SU-DHL-6 (cell line): ENCODE measurements at regions not wholly inside any gene's neighbourhood (a gene's known extent, or its start where the extent isn't known, plus 50 kb on each side); places are given as distances from the start of the nearest gene placed in this dataset.

ENCODE experiments used
- H2AFZ ChIP-seq: fragments of 200-600 bp; sonication (generic); 2 replicates; pipeline ENCODE4 v1.6.1; 2014; ENCODE audit warnings: low read depth, mild to moderate bottlenecking, moderate library complexity, mixed read lengths, antibody characterized with exemption, low read length; ENCODE audit not compliant: severe bottlenecking
- H3F3A ChIP-seq: fragments of 200-600 bp; shearing (Covaris generic); 2 replicates; pipeline ENCODE4 v1.6.0; 2016; ENCODE audit warnings: antibody characterized with exemption, mild to moderate bottlenecking; ENCODE audit not compliant: insufficient read depth
- H3K27ac ChIP-seq: fragments of 200-600 bp; sonication (generic); 2 replicates; pipeline ENCODE4 v1.5.1; 2016; ENCODE audit warnings: low read depth, mild to moderate bottlenecking, low read length, moderate library complexity, mixed read lengths
- H3K27me3 ChIP-seq: fragments of 200-600 bp; sonication (generic), shearing (Covaris generic); 2 replicates; pipeline ENCODE4 v1.6.0; 2014; ENCODE audit warnings: mild to moderate bottlenecking, low read length
- H3K36me3 ChIP-seq: fragments of 200-600 bp; sonication (generic); 2 replicates; pipeline ENCODE4 v1.6.1; 2014; ENCODE audit warnings: mild to moderate bottlenecking, low read length, mixed read lengths
- H3K4me2 ChIP-seq: fragments of 300-600, 200-600 bp; shearing (Covaris generic), sonication (generic); 2 replicates; pipeline ENCODE4 v1.6.0; 2014; ENCODE audit warnings: low read length, low read depth, mild to moderate bottlenecking; ENCODE audit not compliant: poor library complexity, severe bottlenecking
- H3K4me3 ChIP-seq: fragments of 200-600 bp; sonication (generic); 2 replicates; pipeline ENCODE4 v1.5.1; 2014; ENCODE audit warnings: antibody characterized with exemption, low read length, mild to moderate bottlenecking, mixed read lengths; ENCODE audit not compliant: insufficient read depth, poor library complexity, severe bottlenecking
- H3K79me2 ChIP-seq: fragments of 200-600 bp; sonication (generic); 2 replicates; pipeline ENCODE4 v1.6.1; 2014; ENCODE audit warnings: mild to moderate bottlenecking, low read length, moderate library complexity; ENCODE audit not compliant: insufficient read depth
- H3K9ac ChIP-seq: fragments of 200-600 bp; sonication (generic); 2 replicates; pipeline ENCODE4 v1.7.0; 2014; ENCODE audit warnings: mild to moderate bottlenecking, low read length
- H3K9me2 ChIP-seq: fragments of 200-600 bp; sonication (generic); replicated peaks from 2 replicates; pipeline ENCODE4 v1.6.1; 2014; ENCODE audit warnings: low read length; ENCODE audit not compliant: insufficient read depth
- H3K9me3 ChIP-seq: fragments of 200-600 bp; sonication (generic); 2 replicates; pipeline ENCODE4 v1.6.1; 2014; ENCODE audit warnings: low read length, mixed read lengths; ENCODE audit not compliant: insufficient read depth
- H4K20me1 ChIP-seq: fragments of 200-600 bp; sonication (generic); 2 replicates; pipeline ENCODE4 v1.6.1; 2014; ENCODE audit warnings: low read depth, mild to moderate bottlenecking, antibody characterized with exemption, low read length, moderate library complexity, mixed read lengths
- EZH2phosphoT487 ChIP-seq: fragments of 200-600 bp; sonication (generic), shearing (Covaris generic); conservative IDR thresholded peaks from 2 replicates; pipeline ENCODE4 v1.6.1; 2018; ENCODE audit warnings: mild to moderate bottlenecking, antibody characterized with exemption, low read length, moderate library complexity, mixed read lengths
- TF ChIP-seq, protein P1 (sequence below): fragments of 200-600 bp; sonication (generic); IDR thresholded peaks from one replicate; pipeline ENCODE4 v1.5.1; 2017; ENCODE audit warnings: antibody characterized with exemption, mild to moderate bottlenecking, low read length, moderate library complexity; ENCODE audit not compliant: insufficient read depth, poor library complexity, severe bottlenecking

DNA sequence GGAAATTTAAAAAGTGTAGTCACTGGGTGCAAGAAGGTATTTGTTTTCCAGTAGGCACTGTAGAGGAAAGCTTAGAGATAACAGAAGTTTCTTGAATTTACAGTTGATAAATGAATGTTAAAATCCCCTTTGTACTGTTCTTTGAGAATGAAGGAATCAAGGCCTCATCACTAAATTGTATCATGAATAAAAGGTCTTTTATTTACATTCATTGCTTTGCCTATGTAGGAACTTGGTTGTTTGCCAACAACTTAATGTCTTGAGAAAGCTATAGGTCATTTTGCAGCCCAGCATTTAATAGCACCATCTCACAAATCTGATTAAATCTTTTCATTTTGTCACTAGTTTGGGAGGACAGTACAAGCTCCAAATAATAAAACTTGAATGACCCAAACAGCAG lies 213.9 kb upstream of the ITGA4 start:
- no peak for TF ChIP-seq EZH2phosphoT487
- TF ChIP-seq, protein P1, sequence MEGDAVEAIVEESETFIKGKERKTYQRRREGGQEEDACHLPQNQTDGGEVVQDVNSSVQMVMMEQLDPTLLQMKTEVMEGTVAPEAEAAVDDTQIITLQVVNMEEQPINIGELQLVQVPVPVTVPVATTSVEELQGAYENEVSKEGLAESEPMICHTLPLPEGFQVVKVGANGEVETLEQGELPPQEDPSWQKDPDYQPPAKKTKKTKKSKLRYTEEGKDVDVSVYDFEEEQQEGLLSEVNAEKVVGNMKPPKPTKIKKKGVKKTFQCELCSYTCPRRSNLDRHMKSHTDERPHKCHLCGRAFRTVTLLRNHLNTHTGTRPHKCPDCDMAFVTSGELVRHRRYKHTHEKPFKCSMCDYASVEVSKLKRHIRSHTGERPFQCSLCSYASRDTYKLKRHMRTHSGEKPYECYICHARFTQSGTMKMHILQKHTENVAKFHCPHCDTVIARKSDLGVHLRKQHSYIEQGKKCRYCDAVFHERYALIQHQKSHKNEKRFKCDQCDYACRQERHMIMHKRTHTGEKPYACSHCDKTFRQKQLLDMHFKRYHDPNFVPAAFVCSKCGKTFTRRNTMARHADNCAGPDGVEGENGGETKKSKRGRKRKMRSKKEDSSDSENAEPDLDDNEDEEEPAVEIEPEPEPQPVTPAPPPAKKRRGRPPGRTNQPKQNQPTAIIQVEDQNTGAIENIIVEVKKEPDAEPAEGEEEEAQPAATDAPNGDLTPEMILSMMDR: no peak
- no peaks in the 10 kb centered on the region for H3K36me3 ChIP-seq
- no peak overlapping the region for H3K4me2 ChIP-seq
- H3K27me3 ChIP-seq: no peaks in the 10 kb centered on the region
- no peak overlapping the region for H2AFZ ChIP-seq
- H3F3A ChIP-seq: no peaks in the 10 kb centered on the region
- H3K9me3 ChIP-seq: no peaks in the 10 kb centered on the region
- no peak overlapping the region for H3K9ac ChIP-seq
- no peak overlapping the region for H3K4me3 ChIP-seq
- no peaks in the 10 kb centered on the region for H3K79me2 ChIP-seq
- no peaks in the 10 kb centered on the region for H4K20me1 ChIP-seq
- H3K27ac ChIP-seq: no peak overlapping the region
- H3K9me2 ChIP-seq: no peaks in the 10 kb centered on the region

DNA sequence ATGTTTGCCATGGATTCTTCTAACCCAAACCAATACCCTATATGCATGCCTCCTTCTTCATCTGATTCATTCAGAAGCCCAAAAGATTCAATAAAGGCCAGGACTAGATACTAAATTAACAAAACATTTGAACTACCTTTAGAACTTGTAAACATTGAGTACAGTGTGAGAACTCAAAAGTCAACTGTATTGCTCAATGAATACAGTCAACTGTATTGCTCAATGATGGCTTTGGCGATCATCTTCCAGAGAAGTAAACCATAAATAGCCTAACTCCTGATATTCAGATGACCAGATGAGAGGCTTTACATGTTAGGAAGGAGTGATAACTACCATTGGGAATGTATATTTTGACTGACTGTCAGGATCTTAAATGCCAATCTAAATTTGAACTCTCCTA lies 206.5 kb upstream of the ITGA4 start:
- Histone ChIP-seq H3K27me3 (no peaks in the 10 kb centered on the region), H4K20me1 (no peaks in the 10 kb centered on the region), H3K9me3 (no peaks in the 10 kb centered on the region), H3K4me3 (no peak overlapping the region), H3F3A (no peaks in the 10 kb centered on the region), H3K27ac (no peak overlapping the region), H3K36me3 (no peaks in the 10 kb centered on the region), H3K9me2 (no peaks in the 10 kb centered on the region), H3K79me2 (no peaks in the 10 kb centered on the region), H2AFZ (no peak overlapping the region), H3K9ac (no peak overlapping the region), H3K4me2 (no peak overlapping the region)
- no peak for TF ChIP-seq EZH2phosphoT487
- TF ChIP-seq, protein P1: no peak

- no peak overlapping the region for H3K4me2 ChIP-seq
- no peak overlapping the region for H3K9ac ChIP-seq
Measured at GRCh38 chr2:181252262-181253148, 204.7 kb upstream of the ITGA4 start.

More at GRCh38 chr2:181252262-181253148, 204.7 kb upstream of the ITGA4 start:
- Histone ChIP-seq H3K9me2 (no peaks in the 10 kb centered on the region), H3K27me3 (no peaks in the 10 kb centered on the region), H4K20me1 (no peaks in the 10 kb centered on the region), H2AFZ (no peak overlapping the region), H3K79me2 (no peaks in the 10 kb centered on the region), H3F3A (no peaks in the 10 kb centered on the region), H3K9me3 (no peaks in the 10 kb centered on the region), H3K36me3 (no peaks in the 10 kb centered on the region), H3K27ac (no peak overlapping the region), H3K4me3 (no peak overlapping the region)
- TF ChIP-seq EZH2phosphoT487: no peak
- TF ChIP-seq, protein P1: no peak
